ENCODE measurements at regions not wholly inside any gene's neighbourhood (a gene's known extent, or its start where the extent isn't known, plus 50 kb on each side); places are given as distances from the start of the nearest gene placed in this dataset.

DNA sequence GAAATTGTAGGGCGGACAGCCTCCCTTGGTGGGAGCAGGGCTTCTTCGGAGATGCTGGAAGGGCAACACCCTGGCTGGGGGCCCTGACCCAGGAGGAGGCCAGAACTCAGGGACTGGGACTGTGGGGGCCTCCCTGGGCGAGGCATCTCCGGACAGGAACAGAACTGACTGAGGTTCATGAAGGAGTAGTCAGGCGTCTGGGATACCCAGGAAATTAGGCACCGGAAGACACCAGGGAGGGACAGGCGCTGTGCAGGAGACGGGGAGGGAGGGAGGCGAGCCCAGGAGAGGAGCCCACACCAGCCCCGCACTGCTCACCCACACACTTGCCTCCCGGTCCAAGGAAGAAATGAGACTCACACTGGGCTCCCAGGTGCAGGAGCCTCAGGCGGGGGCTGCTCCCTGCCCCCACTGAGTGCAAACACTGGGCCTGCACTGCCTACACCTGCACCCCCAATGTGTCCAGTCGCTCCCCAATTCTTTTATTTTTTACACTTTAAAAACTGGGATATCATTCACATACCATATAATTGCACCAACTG is 262.6 kb upstream of the SFSWAP start:
- no peak for DNase-seq

DNA sequence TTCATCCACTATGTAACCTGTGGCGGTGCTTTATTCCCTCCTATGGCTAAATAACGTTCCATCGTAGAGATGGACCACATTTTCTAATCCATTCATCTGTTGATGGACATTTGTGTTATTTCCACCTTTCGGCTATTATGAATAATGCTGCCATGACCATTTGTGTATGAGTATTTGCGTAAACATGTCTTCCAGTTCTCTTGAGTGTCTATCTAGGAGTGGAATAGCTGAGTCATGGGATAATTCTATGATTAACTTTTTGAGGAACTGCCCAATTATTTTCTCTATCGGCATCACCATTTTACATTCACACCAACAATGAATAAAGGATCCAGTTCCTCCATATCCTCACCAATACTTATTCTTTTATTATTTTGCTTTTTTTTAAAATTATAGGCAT is 261.9 kb upstream of the SFSWAP start:
- Histone ChIP-seq H3K4me3 (no peak overlapping the region), H3K36me3 (no peaks in the 10 kb centered on the region), H3K27ac (no peak overlapping the region), H3K9me3 (peaks cover 0 to 5% (median 1%) of the 10 kb centered on the region in 4 donors), H3K4me1 (no peaks in the 10 kb centered on the region), H3K27me3 (peaks cover 0 to 6% (median 0%) of the 10 kb centered on the region in 3 donors)
- TF ChIP-seq CTCF (IDR thresholded peaks at IDR 0.05) = no peak
- no peak for TF ChIP-seq POLR2AphosphoS5 (IDR thresholded peaks at IDR 0.05)
- TF ChIP-seq EP300 (IDR thresholded peaks at IDR 0.05) = no peak
- TF ChIP-seq POLR2A (IDR thresholded peaks at IDR 0.05) = no peak
- 93 to 94% methylated on average over 6 of the region's 6 CpGs for WGBS, 2 donors
- intact Hi-C loops (cut with DNase I) = no loop called here
- no peak for DNase-seq

More for the DNA sequence above, 262.6 kb upstream of the SFSWAP start:
- no peak overlapping the region for H3K27ac ChIP-seq
- H3K27me3 ChIP-seq = peaks cover 0 to 6% (median 0%) of the 10 kb centered on the region in 3 donors
- H3K4me3 ChIP-seq = no peak overlapping the region
- TF ChIP-seq POLR2A (IDR thresholded peaks at IDR 0.05) (no peak), CTCF (IDR thresholded peaks at IDR 0.05) (no peak), EP300 (IDR thresholded peaks at IDR 0.05) (no peak), POLR2AphosphoS5 (IDR thresholded peaks at IDR 0.05) (no peak)
- intact Hi-C loops (cut with DNase I) = no loop called here
- 85 to 86% methylated on average over 13 of the region's 13 CpGs for WGBS, 2 donors
- H3K4me1 ChIP-seq = no peaks in the 10 kb centered on the region
- no peaks in the 10 kb centered on the region for H3K36me3 ChIP-seq
- peaks cover 0 to 5% (median 1%) of the 10 kb centered on the region in 4 donors for H3K9me3 ChIP-seq

- Histone ChIP-seq H3K4me1 (no peaks in the 10 kb centered on the region), H3K4me3 (no peak overlapping the region), H3K36me3 (no peaks in the 10 kb centered on the region), H3K9me3 (peaks cover 0 to 5% (median 1%) of the 10 kb centered on the region in 4 donors), H3K27me3 (peaks cover 0 to 15% (median 0%) of the 10 kb centered on the region in 3 donors), H3K27ac (no peak overlapping the region)
- WGBS, 2 donors = 1 to 7% methylated on average over 10 of the region's 10 CpGs
- DNase-seq = peak; percentile 48
- intact Hi-C loops (cut with DNase I) = no loop called here
- no peak for TF ChIP-seq EP300 (IDR thresholded peaks at IDR 0.05)
- no peak for TF ChIP-seq CTCF (IDR thresholded peaks at IDR 0.05)
- no peak for TF ChIP-seq POLR2AphosphoS5 (IDR thresholded peaks at IDR 0.05)
These were observed 258.4 kb upstream of the SFSWAP start for GRCh38 chr12:131452444-131452860.

- intact Hi-C loops (cut with DNase I) = no loop called here
These were observed 256.3 kb upstream of the SFSWAP start for GRCh38 chr12:131454418-131455217.

More at GRCh38 chr12:131454418-131455217, 256.3 kb upstream of the SFSWAP start:
- H3K27me3 ChIP-seq = peaks cover 0 to 26% (median 0%) of the 10 kb centered on the region in 3 donors
- H3K4me1 ChIP-seq = no peaks in the 10 kb centered on the region
- H3K9me3 ChIP-seq = peaks cover 0 to 3% (median 1%) of the 10 kb centered on the region in 4 donors
- H3K4me3 ChIP-seq = no peak overlapping the region
- H3K27ac ChIP-seq = no peak overlapping the region
- no peak for DNase-seq
- H3K36me3 ChIP-seq = no peaks in the 10 kb centered on the region
- 33 to 44% methylated on average over 12 of the region's 12 CpGs for WGBS, 2 donors
- peak in 3 of 4 experiments; percentile 13 to 39 (median 24) for TF ChIP-seq CTCF (IDR thresholded peaks at IDR 0.05)
- no peak for TF ChIP-seq POLR2AphosphoS5 (IDR thresholded peaks at IDR 0.05)
- TF ChIP-seq EP300 (IDR thresholded peaks at IDR 0.05) = no peak
